HG03095 (cell line): ENCODE measurements at regions not wholly inside any gene's neighbourhood (a gene's known extent, or its start where the extent isn't known, plus 50 kb on each side); places are given as distances from the start of the nearest gene placed in this dataset.
"Not testable (repeated sequence)": the region's sequence is repeated elsewhere in the genome, so short reads cannot be mapped to it uniquely, and the experiment has no call there.

ENCODE experiments used
- ATAC-seq: cut with Tn5 transposase; IDR thresholded peaks from one replicate; pipeline ENCODE4 v1.9.1; 2021; ENCODE audit warnings: moderate library complexity; ENCODE audit not compliant: unreplicated experiment

DNA sequence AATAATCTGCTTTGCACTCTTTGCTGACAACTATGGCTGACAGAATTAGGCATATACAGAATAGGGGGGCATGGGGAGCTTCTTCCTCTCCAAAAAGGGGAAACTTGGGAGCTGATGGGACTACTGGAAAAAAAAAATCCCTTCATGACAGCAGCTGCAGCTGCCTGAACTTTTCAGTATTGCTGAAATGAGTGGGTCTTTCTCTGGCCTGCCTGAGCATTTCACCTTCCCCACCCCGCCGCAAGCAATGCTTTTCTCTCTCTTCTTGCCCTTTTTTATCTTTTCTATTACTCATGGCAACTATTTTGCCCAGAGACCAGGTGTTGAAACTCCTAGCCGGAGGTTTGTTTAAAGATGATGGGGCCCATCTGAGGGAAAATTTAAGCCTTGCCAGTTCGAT, 244.9 kb downstream of the SEMA3D start:
- ATAC-seq, result no peak

DNA sequence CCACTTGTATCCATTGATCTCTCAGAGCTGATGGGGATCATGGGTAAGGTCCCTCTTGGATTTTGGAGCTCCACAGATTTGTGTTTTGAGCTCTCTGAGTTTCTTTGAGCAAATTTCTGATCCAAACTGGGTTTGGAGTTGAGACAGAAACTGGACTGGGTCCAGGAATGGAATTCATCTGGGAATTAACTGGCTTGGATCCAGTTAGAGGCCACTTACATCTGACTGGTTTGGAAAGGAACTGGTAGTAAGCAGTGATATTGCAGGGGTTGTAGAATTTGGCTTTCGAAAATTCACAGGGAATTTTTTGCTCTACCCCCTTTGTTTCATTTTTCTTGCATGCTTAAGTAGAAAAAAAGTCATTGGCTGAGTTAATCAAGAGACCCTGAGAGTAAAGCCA, 245.6 kb downstream of the SEMA3D start:
- no peak for ATAC-seq

GRCh38 chr7:84939888-84940287, 247.0 kb downstream of the SEMA3D start:
- no peak for ATAC-seq

- no peak for ATAC-seq
Measured at GRCh38 chr7:84939442-84939841, 247.4 kb downstream of the SEMA3D start.

DNA sequence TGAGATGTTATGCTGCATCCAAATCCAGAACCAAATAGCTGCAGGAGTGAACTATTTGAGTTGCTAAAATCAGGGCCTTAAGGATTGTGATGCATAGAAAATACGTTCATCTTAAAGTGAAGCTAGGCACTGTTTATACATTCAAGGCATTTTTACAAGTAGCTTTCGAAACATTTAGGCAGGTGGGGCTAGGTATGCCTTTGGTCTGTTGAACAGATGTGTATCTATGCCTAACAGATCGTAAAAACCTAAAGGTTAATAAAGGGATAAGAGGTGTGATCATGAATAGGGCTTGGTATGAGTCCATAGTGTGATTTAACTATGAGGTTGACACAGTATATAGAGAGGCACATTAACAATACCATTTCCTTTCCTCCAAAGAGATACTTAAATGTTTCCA, 262.5 kb downstream of the SEMA3D start:
- no peak for ATAC-seq

- no peak for ATAC-seq
Measured at GRCh38 chr7:84923348-84923747, 263.5 kb downstream of the SEMA3D start.

DNA sequence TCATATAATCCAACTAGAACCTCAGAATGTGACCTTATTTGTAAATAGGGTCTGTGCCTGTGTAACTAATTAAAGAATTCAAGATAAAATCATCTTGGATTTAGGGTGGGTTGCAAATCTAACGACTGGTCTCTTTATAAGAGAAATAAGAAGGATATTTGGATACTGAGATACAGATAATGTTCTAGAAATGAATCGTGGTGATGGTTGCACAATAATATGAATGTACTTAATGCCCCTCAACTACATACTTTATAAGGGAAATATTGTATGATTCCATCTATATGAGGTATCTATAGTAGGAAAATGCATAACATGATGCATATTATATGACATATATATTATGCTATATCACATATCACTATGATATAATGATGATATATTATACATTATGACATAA, 265.7 kb downstream of the SEMA3D start:
- no peak for ATAC-seq

GRCh38 chr7:84916973-84917372, 269.9 kb downstream of the SEMA3D start:
- not testable (repeated sequence) for ATAC-seq

- no peak for ATAC-seq
Measured at GRCh38 chr7:84916161-84916560, 270.7 kb downstream of the SEMA3D start.

DNA sequence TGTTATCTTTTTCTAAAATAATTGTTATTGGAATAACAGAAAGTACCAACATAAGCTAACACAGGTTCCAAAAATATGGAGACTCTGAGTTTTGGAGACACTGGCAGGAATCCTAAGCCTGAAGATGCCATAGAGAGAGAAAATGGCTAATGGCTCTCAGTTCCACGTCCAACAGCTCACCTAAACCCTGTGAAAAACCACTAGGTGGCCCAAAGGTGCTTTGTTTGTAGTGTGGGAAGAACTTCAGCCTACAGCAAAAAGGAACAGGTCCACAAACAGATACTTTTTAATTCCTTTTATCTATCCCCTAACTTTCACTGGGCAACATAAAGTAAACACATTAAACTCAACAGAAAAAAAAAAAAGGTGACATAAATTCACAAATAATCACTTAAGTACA, 272.3 kb downstream of the SEMA3D start:
- ATAC-seq, result no peak

- ATAC-seq, result no peak
Measured at GRCh38 chr7:84913731-84914130, 273.1 kb downstream of the SEMA3D start.

DNA sequence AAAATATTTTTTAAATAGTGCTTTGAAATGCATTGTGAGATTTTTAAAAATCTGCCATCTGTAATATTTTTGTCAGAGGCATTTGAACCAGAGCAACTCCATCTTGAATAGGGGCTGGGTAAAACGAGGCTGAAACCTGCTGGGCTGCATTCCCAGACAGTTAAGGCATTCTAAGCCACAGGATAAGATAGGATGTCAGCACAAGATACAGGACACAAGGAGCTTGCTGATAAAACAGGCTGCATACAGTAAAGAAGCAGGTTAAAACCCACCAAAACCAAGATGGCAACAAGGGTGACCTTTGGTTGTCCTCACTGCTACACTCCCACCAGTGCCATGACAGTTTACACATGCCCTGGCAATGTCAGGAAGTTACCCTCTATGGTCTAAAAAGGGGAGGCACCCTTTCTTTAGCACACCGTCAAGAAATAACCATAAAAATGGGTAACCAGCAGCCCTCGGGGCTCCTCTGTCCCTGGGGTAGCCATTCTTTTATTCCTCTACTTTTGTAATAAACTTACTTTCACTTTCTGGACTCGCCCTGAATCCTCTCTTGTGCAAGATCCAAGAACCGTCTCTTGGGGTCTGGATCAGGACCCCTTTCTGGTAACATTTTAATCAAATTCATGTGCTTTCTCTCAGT, 273.7 kb downstream of the SEMA3D start:
- ATAC-seq, result no peak

- no peak for ATAC-seq
Measured at GRCh38 chr7:84912537-84912936, 274.3 kb downstream of the SEMA3D start.

DNA sequence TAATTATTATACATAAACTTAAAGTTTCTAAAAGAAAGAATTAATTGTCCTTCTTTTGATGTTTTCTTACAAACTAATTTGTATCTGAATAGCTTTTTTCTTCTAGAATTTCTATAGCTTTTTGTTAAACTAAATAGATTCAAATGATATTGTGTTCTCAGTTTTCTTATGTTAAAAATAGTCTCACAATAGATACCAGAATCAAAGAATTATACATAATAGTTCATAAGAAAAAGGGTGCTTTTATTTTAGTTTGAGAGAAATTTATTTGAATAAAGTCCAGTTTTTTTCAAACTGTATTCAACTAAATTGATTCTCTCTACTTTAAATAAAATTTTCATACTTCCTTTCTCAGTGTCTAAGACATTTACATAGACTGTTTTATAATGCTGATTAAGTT, 274.8 kb downstream of the SEMA3D start:
- ATAC-seq, result no peak

- no peak for ATAC-seq
Measured at GRCh38 chr7:84911077-84911476, 275.8 kb downstream of the SEMA3D start.

DNA sequence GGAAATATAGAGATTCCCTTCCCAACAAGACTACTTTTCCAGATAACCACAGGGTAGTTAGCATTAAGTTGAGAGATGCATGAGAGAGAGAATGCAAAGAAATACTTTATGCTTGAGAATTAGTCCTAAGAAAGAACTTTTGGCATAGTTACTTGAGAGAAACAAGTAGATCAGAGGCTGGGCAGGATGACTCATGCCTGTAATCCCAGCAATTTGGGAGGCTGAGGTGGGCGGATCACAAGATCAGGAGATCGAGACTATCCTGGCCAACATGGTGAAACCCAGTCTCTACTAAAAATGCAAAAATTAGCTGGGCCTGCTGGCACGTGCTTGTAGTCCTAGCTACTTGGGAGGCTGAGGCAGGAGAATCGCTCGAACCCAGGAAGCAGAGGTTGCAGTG, 276.5 kb downstream of the SEMA3D start:
- ATAC-seq, result not testable (repeated sequence)

DNA sequence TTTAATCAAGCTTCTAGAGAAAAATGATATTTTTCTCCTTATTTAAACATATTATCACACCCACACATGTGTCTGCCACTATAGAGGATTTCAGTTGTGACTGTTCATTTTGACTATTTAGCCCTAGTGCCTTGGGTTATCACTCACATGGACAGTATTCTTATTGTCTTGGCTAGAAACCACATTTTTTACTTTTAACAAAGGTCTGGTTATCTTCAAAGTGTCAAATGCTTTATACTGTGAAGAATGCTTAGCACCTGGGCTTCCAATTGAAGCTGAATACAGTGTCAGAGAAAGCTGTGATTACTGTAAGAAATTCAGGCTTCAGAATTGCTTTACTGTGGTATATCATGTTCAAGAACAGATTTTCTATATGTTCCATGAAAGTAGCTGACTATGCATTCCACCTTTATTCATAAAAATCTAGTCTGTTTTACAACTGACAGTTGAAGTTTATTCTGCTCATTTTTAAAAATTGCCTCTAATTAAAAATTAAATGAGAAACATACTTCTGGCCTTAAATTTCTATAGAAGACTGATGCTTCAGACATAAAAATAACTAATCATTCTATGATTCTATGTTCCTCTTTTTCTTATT, 278.6 kb downstream of the SEMA3D start:
- no peak for ATAC-seq

GRCh38 chr7:84906889-84907288, 280.0 kb downstream of the SEMA3D start:
- ATAC-seq, result no peak

GRCh38 chr7:84904561-84904960, 282.3 kb downstream of the SEMA3D start:
- no peak for ATAC-seq

GRCh38 chr7:84901366-84901765, 285.5 kb downstream of the SEMA3D start:
- no peak for ATAC-seq

DNA sequence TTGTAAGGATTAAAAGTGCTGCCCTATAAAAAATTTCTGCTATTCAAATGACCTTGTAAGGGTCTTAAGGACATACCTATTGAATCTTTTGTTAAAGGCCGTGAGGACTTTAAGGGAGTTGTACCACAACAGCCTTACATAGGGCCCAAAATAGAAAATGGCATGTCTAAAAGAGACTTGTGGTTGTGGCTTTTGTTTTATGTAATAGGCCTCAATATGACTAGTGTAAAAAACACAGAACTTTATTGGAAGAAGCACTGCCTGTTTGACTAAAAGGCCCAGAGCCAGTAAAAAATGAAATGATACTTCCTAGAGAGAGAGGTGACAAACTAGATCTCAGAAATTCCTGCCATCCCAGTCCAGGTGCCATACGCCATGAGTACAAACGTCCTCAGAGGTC, 286.6 kb downstream of the SEMA3D start:
- no peak for ATAC-seq

GRCh38 chr7:84895563-84895962, 291.3 kb downstream of the SEMA3D start:
- no peak for ATAC-seq

GRCh38 chr7:84883570-84883969, 303.3 kb downstream of the SEMA3D start:
- ATAC-seq, result not testable (repeated sequence)
